GM12878 (cell line): ENCODE measurements at regions not wholly inside any gene's neighbourhood (a gene's known extent, or its start where the extent isn't known, plus 50 kb on each side); places are given as distances from the start of the nearest gene placed in this dataset.

Experiments used
- ATAC-seq: fragments of 200-7000 bp; cut with Tn5 transposase; 3 replicates; pipeline ENCODE4 v1.9.1; 2020; ENCODE audit warnings: mild to moderate bottlenecking, moderate library complexity
- BruUV-seq: library from RNA; stranded (reverse); fragments of 400-500 nt; replicated peaks from 2 replicates; lab custom pipeline; 2021; lab: Mats Ljungman, UMichigan
- CTCF ChIA-PET: fragments of 300-600 bp; sonication (Branson Sonifier 250); formaldehyde crosslinking; extraction: SDS; loops from one replicate; lab custom pipeline; 2021; ENCODE audit warnings: inconsistent platforms; lab: Yijun Ruan, JAX
- POLR2A ChIA-PET: fragments of 350-600 bp; formaldehyde crosslinking; extraction: SDS; loops from one replicate; lab custom pipeline; 2021; ENCODE audit warnings: inconsistent platforms; lab: Charles Lee
- RAD21 ChIA-PET: fragments of 300-600 bp; sonication (Branson Sonifier 250); formaldehyde crosslinking; loops from one replicate; lab custom pipeline; 2023; ENCODE audit warnings: antibody characterized with exemption; ENCODE audit not compliant: unreplicated experiment; lab: Charles Lee
- SMC1A ChIA-PET: fragments of 300-600 bp; sonication (Branson Sonifier 250); formaldehyde crosslinking; loops from one replicate; lab custom pipeline; 2023; ENCODE audit not compliant: unreplicated experiment, uncharacterized antibody; lab: Charles Lee
- DNase-seq: peaks from one replicate; pipeline ENCODE4 v3.0.0-alpha.2; 2011; ENCODE audit warnings: low read depth, low spot score
- FAIRE-seq: peaks from 3 replicates; lab custom pipeline; 2011; peaks lifted over from hg19 to GRCh38; lab: Jason Lieb, UNC
- H2AFZ ChIP-seq: 2 replicates; pipeline ENCODE4 v1.6.0; 2011; ENCODE audit warnings: low read depth, low read length, control low read depth; ENCODE audit not compliant: control insufficient read depth
- H3K27ac ChIP-seq: 2 replicates; pipeline ENCODE4 v1.5.1; 2011; ENCODE audit warnings: control low read depth; ENCODE audit not compliant: control insufficient read depth, insufficient read depth
- H3K27me3 ChIP-seq, 2 experiments: replicated peaks in 1 of 2; 2 replicates each; pipeline versions ENCODE4 v1.6.0 to v1.6.1; 2011; ENCODE audit warnings: low read length in 1 of 2; ENCODE audit not compliant: control insufficient read depth in 2 of 2, insufficient read depth in 2 of 2
- H3K36me3 ChIP-seq, 2 experiments: 2 replicates each; pipeline ENCODE4 v1.5.1; 2011; ENCODE audit warnings: low read length in 1 of 2; ENCODE audit not compliant: control insufficient read depth in 2 of 2, insufficient read depth in 2 of 2
- H3K4me1 ChIP-seq: 2 replicates; pipeline ENCODE4 v1.6.1; 2011; ENCODE audit warnings: mild to moderate bottlenecking, low read length, moderate library complexity, mixed read lengths; ENCODE audit not compliant: control insufficient read depth, insufficient read depth
- H3K4me2 ChIP-seq: 2 replicates; pipeline ENCODE4 v1.6.0; 2011; ENCODE audit warnings: control low read depth; ENCODE audit not compliant: control insufficient read depth, insufficient read depth
- H3K4me3 ChIP-seq: fragments of 200-600 bp; sonication (generic); 2 replicates; pipeline ENCODE4 v1.5.1; 2016
- H3K79me2 ChIP-seq: 2 replicates; pipeline ENCODE4 v1.6.0; 2011; ENCODE audit warnings: low read length; ENCODE audit not compliant: control insufficient read depth, insufficient read depth
- H3K9ac ChIP-seq: 2 replicates; pipeline ENCODE4 v1.8.0; 2011; ENCODE audit warnings: low read length, control low read depth, mixed read lengths; ENCODE audit not compliant: control insufficient read depth, insufficient read depth
- H3K9me3 ChIP-seq: replicated peaks from 3 replicates; pipeline ENCODE4 v1.5.1; 2011; ENCODE audit warnings: mild to moderate bottlenecking, low read length; ENCODE audit not compliant: control insufficient read depth, insufficient read depth
- H4K20me1 ChIP-seq: 2 replicates; pipeline ENCODE4 v1.6.0; 2011; ENCODE audit not compliant: control insufficient read depth, insufficient read depth
- ATF7 ChIP-seq: fragments of 450-650 bp; IDR thresholded peaks from 2 replicates; pipeline ENCODE4 v1.6.1; 2016; ENCODE audit warnings: low read depth, mild to moderate bottlenecking
- E2F8 ChIP-seq: fragments of 450-650 bp; IDR thresholded peaks from 2 replicates; pipeline ENCODE4 v1.6.1; 2018; ENCODE audit warnings: mild to moderate bottlenecking, low read depth, moderate library complexity; ENCODE audit not compliant: partially characterized antibody
- ELK1 ChIP-seq: IDR thresholded peaks from 2 replicates; pipeline ENCODE4 v1.6.1; 2012; ENCODE audit warnings: low read depth, low read length, improper control_type of control experiment
- GABPA ChIP-seq: IDR thresholded peaks from 2 replicates; pipeline ENCODE4 v1.6.1; 2014; ENCODE audit warnings: antibody characterized with exemption, low read depth, mild to moderate bottlenecking, inconsistent platforms
- HDAC6 ChIP-seq: fragments of 200-600 bp; sonication (generic); IDR thresholded peaks from one replicate; pipeline ENCODE4 v1.8.0; 2017; ENCODE audit warnings: antibody characterized with exemption; ENCODE audit not compliant: unreplicated experiment
- MTA2 ChIP-seq: fragments of 450-650 bp; IDR thresholded peaks from 2 replicates; pipeline ENCODE4 v1.6.1; 2016; ENCODE audit warnings: low read depth, mild to moderate bottlenecking, moderate library complexity
- PKNOX1 ChIP-seq: fragments of 450-650 bp; IDR thresholded peaks from 2 replicates; pipeline ENCODE4 v1.6.1; 2016; ENCODE audit warnings: mild to moderate bottlenecking
- RELA ChIP-seq: fragments of 450-650 bp; IDR thresholded peaks from 2 replicates; pipeline ENCODE4 v1.8.0; 2014; ENCODE audit warnings: borderline replicate concordance; ENCODE audit not compliant: partially characterized antibody
- SMARCA5 ChIP-seq: fragments of 450-650 bp; IDR thresholded peaks from 2 replicates; pipeline ENCODE4 v1.6.1; 2017; ENCODE audit warnings: mild to moderate bottlenecking
- SREBF1 ChIP-seq: IDR thresholded peaks from 2 replicates; pipeline ENCODE4 v1.6.1; 2012; ENCODE audit warnings: mild to moderate bottlenecking, low read length
- TCF12 ChIP-seq: IDR thresholded peaks from 2 replicates; pipeline ENCODE4 v1.6.1; 2011; ENCODE audit warnings: low read depth, mild to moderate bottlenecking, low read length
- TCF7 ChIP-seq: IDR thresholded peaks from 2 replicates; pipeline ENCODE4 v1.6.1; 2014; ENCODE audit warnings: antibody characterized with exemption, borderline replicate concordance
- WGBS: methylation state at CpG from one replicate; pipeline ENCODE4 v1.1.6; 2016; ENCODE audit warnings: low lambda C conversion rate; ENCODE audit not compliant: insufficient replicate concordance, insufficient coverage; ENCODE audit errors: missing lambda C conversion rate; 5-methylcytosine and 5-hydroxymethylcytosine counted together
- in situ Hi-C: fragments of 300-500 bp; cut with MboI; formaldehyde crosslinking; loops from 9 replicates; pipeline ENCODE4 v1.14.3; 2018; ENCODE audit warnings: mixed read lengths
- intact Hi-C: fragments of 100-400 bp; cut with micrococcal nuclease; formaldehyde crosslinking; loops from one replicate; pipeline ENCODE4 v1.14.2; 2022; ENCODE audit not compliant: unreplicated experiment
- TF ChIP-seq, protein P1 (sequence below): fragments of 450-650 bp; IDR thresholded peaks from 2 replicates; pipeline ENCODE4 v1.6.1; 2016; ENCODE audit warnings: mild to moderate bottlenecking
- TF ChIP-seq, protein P2 (sequence below), 3 experiments: IDR thresholded peaks in 2 of 3; conservative IDR thresholded peaks in 1 of 3; 2 replicates each; pipeline ENCODE4 v1.5.1; 2011; ENCODE audit warnings: low read depth in 3 of 3, low read length in 3 of 3, mild to moderate bottlenecking in 3 of 3, control low read depth in 2 of 3, moderate library complexity in 2 of 3, inconsistent platforms in 1 of 3, mixed read lengths in 1 of 3; ENCODE audit not compliant: control insufficient read depth in 2 of 3, insufficient read depth in 1 of 3; ENCODE audit errors: extremely low read depth in 1 of 3

DNA sequence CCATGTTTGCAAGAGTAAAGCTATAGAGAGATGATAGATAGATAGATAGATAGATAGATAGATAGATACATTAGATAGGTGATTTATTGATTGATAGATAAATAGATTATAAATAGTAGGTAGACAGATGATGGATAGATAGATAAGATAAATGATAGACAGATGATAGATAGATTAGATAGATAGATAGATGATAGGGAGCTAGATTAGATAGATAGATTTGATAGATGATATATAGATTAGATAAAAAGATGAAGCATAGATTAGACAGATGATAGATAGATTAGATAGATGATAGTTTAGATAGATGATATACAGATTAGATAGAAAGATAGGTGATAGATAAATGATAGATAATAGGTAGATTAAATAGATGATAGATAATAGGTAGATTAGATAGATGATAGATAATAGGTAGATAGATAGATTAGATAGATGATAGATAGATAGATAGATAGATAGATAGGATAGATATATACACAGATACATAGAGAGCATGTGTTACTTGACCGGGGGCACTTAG lies 243.3 kb upstream of the FOXK1 start:
- Histone ChIP-seq H4K20me1 (no peaks in the 10 kb centered on the region), H3K9me3 (no peaks in the 10 kb centered on the region; the same call in 1 of the 3 replicates), H3K4me3 (no peak overlapping the region), H2AFZ (no peak overlapping the region), H3K27ac (no peak overlapping the region), H3K36me3 (no peaks in the 10 kb centered on the region), H3K27me3 (no peaks in the 10 kb centered on the region), H3K9ac (no peak overlapping the region), H3K4me2 (no peak overlapping the region), H3K4me1 (no peaks in the 10 kb centered on the region), H3K79me2 (no peaks in the 10 kb centered on the region)
- FAIRE-seq (no peak), DNase-seq (no peak), ATAC-seq (no peak)
- RAD21 ChIA-PET, result no interaction called here
- CTCF ChIA-PET, result no interaction called here
- intact Hi-C loops, result no loop called here
- SMC1A ChIA-PET, result no interaction called here
- POLR2A ChIA-PET, result no interaction called here
- 8% methylated on average over 1 of the region's 1 CpG for WGBS
- no TSS peak for BruUV-seq
- in situ Hi-C loops, result no loop called here
- TF ChIP-seq, protein P1, sequence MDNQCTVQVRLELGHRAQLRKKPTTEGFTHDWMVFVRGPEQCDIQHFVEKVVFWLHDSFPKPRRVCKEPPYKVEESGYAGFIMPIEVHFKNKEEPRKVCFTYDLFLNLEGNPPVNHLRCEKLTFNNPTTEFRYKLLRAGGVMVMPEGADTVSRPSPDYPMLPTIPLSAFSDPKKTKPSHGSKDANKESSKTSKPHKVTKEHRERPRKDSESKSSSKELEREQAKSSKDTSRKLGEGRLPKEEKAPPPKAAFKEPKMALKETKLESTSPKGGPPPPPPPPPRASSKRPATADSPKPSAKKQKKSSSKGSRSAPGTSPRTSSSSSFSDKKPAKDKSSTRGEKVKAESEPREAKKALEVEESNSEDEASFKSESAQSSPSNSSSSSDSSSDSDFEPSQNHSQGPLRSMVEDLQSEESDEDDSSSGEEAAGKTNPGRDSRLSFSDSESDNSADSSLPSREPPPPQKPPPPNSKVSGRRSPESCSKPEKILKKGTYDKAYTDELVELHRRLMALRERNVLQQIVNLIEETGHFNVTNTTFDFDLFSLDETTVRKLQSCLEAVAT, result no peak
- TF ChIP-seq E2F8 (no peak), GABPA (no peak), SREBF1 (no peak), PKNOX1 (no peak), HDAC6 (no peak), TCF12 (no peak), RELA (no peak), ELK1 (no peak), TCF7 (no peak), MTA2 (no peak), ATF7 (no peak), SMARCA5 (no peak)
- TF ChIP-seq, protein P2, sequence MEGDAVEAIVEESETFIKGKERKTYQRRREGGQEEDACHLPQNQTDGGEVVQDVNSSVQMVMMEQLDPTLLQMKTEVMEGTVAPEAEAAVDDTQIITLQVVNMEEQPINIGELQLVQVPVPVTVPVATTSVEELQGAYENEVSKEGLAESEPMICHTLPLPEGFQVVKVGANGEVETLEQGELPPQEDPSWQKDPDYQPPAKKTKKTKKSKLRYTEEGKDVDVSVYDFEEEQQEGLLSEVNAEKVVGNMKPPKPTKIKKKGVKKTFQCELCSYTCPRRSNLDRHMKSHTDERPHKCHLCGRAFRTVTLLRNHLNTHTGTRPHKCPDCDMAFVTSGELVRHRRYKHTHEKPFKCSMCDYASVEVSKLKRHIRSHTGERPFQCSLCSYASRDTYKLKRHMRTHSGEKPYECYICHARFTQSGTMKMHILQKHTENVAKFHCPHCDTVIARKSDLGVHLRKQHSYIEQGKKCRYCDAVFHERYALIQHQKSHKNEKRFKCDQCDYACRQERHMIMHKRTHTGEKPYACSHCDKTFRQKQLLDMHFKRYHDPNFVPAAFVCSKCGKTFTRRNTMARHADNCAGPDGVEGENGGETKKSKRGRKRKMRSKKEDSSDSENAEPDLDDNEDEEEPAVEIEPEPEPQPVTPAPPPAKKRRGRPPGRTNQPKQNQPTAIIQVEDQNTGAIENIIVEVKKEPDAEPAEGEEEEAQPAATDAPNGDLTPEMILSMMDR (IDR thresholded peaks at IDR 0.05 in 2 of 3, conservative IDR thresholded peaks at IDR 0.05 in 1 of 3; ENCODE audit: control insufficient read depth in 2 of 3, extremely low read depth in 1 of 3, insufficient read depth in 1 of 3, low read depth in 3 of 3, low read length in 3 of 3), result no peak
